K562 (cell line): ENCODE measurements at regions not wholly inside any gene's neighbourhood (a gene's known extent, or its start where the extent isn't known, plus 50 kb on each side); places are given as distances from the start of the nearest gene placed in this dataset.

Experiments
- CC2D1A ChIP-seq: fragments of 450-650 bp; IDR thresholded peaks from 2 replicates; pipeline ENCODE4 v1.6.1; 2017; ENCODE audit warnings: mild to moderate bottlenecking
- HDGF ChIP-seq: fragments of 450-650 bp; IDR thresholded peaks from 2 replicates; pipeline ENCODE4 v1.6.1; 2016
- PRDM10 ChIP-seq: fragments of 450-650 bp; IDR thresholded peaks from 2 replicates; pipeline ENCODE4 v1.6.1; 2018; ENCODE audit not compliant: partially characterized antibody
- ZNF407 ChIP-seq: fragments of 450-650 bp; IDR thresholded peaks from 2 replicates; pipeline ENCODE4 v1.6.1; 2016; ENCODE audit warnings: low read depth
- TF ChIP-seq, protein P1 (sequence below): fragments of 250-450 bp; sonication (Bioruptor Pico); IDR thresholded peaks from 2 replicates; pipeline ENCODE4 v1.6.1; 2021; ENCODE audit warnings: mild to moderate bottlenecking

GRCh38 chr13:109670776-109671175 lies 115.6 kb downstream of the IRS2 start (continued):
- no peak for TF ChIP-seq PRDM10
- TF ChIP-seq, protein P1, sequence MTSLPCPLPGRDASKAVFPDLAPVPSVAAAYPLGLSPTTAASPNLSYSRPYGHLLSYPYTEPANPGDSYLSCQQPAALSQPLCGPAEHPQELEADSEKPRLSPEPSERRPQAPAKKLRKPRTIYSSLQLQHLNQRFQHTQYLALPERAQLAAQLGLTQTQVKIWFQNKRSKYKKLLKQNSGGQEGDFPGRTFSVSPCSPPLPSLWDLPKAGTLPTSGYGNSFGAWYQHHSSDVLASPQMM (CRISPR knock-in tag) = no peak
- TF ChIP-seq CC2D1A = no peak
- no peak for TF ChIP-seq HDGF
- TF ChIP-seq ZNF407 = no peak
